ENCODE measurements at regions not wholly inside any gene's neighbourhood (a gene's known extent, or its start where the extent isn't known, plus 50 kb on each side); places are given as distances from the start of the nearest gene placed in this dataset.

DNA sequence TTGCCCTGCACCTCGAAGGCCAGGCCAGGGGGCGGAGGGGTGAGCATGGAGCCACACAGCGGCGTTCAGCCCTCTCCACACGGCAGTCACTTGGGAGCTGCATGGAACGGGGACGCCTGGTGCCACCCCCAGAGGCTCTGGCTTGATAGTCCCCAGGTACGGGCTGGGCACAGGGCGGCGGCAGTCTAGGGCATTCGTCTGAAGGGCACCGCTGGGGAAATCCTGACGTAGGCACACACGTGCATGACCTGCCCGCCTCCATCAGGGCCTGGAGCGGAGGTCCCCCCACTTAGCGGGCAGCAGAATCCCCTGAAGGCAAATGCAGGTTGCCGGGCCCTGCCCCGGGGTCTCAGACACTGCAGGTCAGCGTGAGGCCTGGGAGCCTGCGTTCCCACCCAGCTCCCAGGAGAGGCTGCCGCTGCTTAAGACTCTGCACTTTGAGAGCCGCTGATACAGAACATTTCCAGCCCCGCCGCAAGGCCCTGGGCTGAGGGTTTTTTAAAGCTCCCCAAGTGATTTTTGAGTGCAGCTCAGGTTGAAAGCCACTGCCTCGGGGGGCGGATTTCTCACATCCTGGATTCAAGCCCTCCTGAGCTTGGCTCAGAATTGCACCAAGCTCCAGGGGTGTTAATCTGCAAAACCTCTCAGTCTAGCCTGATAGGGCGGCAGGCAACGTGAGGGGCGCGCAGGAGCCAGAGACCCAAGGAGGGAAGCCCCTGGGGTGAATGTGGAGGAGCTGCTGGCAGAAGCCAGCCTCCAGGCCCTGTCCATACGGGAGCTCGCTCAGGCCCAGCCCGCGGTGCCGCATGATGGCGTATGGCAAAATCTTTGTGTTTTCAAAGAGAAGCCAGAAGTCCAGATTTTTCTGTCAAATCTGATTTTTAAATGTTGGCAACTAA is 182.3 kb upstream of the GSE1 start:
- TF ChIP-seq POLR2A (IDR thresholded peaks at IDR 0.05) (no peak), POLR2AphosphoS5 (IDR thresholded peaks at IDR 0.05) (no peak)
- TF ChIP-seq, protein P1, sequence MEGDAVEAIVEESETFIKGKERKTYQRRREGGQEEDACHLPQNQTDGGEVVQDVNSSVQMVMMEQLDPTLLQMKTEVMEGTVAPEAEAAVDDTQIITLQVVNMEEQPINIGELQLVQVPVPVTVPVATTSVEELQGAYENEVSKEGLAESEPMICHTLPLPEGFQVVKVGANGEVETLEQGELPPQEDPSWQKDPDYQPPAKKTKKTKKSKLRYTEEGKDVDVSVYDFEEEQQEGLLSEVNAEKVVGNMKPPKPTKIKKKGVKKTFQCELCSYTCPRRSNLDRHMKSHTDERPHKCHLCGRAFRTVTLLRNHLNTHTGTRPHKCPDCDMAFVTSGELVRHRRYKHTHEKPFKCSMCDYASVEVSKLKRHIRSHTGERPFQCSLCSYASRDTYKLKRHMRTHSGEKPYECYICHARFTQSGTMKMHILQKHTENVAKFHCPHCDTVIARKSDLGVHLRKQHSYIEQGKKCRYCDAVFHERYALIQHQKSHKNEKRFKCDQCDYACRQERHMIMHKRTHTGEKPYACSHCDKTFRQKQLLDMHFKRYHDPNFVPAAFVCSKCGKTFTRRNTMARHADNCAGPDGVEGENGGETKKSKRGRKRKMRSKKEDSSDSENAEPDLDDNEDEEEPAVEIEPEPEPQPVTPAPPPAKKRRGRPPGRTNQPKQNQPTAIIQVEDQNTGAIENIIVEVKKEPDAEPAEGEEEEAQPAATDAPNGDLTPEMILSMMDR (IDR thresholded peaks at IDR 0.05), result no peak
